HG02884 (cell line): ENCODE measurements at regions not wholly inside any gene's neighbourhood (a gene's known extent, or its start where the extent isn't known, plus 50 kb on each side); places are given as distances from the start of the nearest gene placed in this dataset.
"Not testable (repeated sequence)": the region's sequence is repeated elsewhere in the genome, so short reads cannot be mapped to it uniquely, and the experiment has no call there.

Experiments used
- ATAC-seq: cut with Tn5 transposase; IDR thresholded peaks from one replicate; pipeline ENCODE4 v1.9.1; 2021; ENCODE audit warnings: mild to moderate bottlenecking, moderate library complexity; ENCODE audit not compliant: unreplicated experiment

- ATAC-seq, result no peak
Observed at GRCh38 chr1:169048043-169048442, 58.4 kb upstream of the ATP1B1 start.

- ATAC-seq, result no peak
Observed at GRCh38 chr1:169049258-169049938, 57.1 kb upstream of the ATP1B1 start.

- no peak for ATAC-seq
Observed at GRCh38 chr1:169051171-169051570, 55.3 kb upstream of the ATP1B1 start.

- ATAC-seq, result not testable (repeated sequence)
Observed at GRCh38 chr1:169052171-169052570, 54.3 kb upstream of the ATP1B1 start.

GRCh38 chr1:169052727-169053126, 53.8 kb upstream of the ATP1B1 start:
- no peak for ATAC-seq

GRCh38 chr1:169053196-169053595, 53.3 kb upstream of the ATP1B1 start:
- no peak for ATAC-seq
